ENCODE measurements at regions not wholly inside any gene's neighbourhood (a gene's known extent, or its start where the extent isn't known, plus 50 kb on each side); places are given as distances from the start of the nearest gene placed in this dataset.

GRCh38 chr1:194241215-194241614, 1054.8 kb upstream of the B3GALT2 start:
- DNase-seq (ENCODE audit: low spot score), result no peak

DNA sequence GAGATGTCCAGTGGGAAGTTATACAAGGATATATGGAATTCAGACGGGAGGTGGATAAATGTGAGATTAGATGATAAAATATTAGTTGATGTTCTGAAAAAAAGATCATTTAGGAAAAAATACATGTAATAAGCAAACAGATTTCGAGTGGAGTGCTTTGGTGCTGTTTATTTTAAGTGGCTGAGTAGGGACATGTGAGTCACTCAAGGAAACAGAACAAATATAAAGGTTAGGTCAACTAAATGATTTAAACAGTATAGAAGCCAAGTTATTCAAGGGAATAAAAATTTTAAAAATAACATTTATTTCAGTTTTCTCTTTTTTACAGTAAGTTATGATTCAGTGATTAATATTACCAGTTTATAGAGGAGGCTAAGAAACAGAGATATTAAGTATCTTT, 1046.7 kb upstream of the B3GALT2 start:
- no peak for DNase-seq (ENCODE audit: low spot score)

DNA sequence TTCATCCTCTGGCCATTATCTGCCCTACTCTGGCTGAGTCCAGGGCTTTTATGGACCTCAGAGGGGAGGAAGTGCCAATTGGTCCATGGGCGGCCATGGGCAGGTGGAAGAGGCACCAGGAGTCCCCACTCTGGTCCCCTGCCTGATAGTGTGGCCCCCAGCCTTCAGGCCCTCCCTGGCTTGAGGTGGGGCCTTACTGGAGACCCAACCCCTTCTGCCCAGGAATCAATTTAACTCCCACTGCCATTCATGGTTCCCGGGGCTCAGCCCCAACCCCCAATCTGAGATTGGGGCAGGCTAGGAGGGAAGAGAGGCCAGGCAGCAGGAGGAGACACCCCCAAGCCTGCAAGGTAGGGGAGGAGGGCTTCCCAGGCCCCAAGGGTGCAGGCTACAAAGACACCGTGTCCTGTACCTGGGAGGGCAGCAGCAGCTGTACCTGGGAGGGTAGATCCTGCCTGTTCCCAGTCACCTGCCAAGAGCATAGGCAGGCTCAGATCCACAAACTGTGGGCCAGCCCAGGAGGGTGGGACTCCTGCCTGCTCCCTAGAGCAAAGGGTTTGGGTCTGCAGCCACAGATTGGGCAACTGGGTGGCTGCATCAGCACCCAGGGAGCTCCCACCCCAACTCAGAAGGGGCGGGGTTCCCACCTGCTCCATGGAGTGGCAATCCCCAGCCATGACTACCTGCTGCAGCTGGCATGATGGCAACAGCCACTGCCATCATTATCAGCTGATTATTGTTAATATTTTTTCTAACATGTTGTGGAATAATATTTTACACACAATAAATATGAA, 1044.1 kb upstream of the B3GALT2 start:
- no peak for DNase-seq (ENCODE audit: low spot score)

- no peak for DNase-seq (ENCODE audit: low spot score)
Measured at GRCh38 chr1:194228427-194228826, 1042.0 kb upstream of the B3GALT2 start.

GRCh38 chr1:194227161-194227560, 1040.7 kb upstream of the B3GALT2 start:
- no peak for DNase-seq (ENCODE audit: low spot score)

DNA sequence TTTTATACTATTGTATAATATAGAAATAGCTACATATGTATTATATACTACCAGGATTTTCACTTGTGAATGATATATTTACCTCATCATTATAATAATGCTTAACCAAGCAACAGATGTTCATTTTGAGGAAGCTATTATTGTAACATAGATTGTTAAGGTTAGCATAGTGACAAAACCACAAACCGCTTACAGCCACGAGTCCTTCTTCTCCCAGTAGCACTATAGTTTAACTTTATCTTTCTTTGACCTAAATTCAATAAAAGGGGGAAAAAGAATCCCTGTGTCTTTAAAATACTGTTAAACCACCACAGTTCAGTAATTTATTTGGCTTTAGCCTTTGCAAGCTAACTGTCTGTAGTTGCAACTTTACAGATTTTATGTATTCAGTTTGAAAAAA, 1039.4 kb upstream of the B3GALT2 start:
- DNase-seq (ENCODE audit: low spot score), result no peak

DNA sequence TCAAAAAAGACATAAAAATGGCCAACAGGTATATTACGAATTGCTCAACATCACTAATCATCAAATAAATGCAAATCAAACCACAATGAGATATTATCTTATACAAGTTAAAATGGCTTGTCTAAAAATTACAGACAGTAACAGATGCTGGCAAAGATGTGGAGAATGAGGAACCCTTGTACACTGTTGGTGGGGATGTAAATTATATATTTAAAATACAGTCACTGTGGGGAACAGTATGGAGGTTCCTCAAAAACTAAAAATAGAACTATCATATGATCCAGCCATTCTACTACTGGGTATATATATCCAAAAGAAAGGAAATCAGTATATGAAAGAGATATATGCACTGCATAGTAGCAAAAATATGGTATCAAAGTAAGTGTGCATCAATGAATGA, 1037.2 kb upstream of the B3GALT2 start:
- no peak for DNase-seq (ENCODE audit: low spot score)

DNA sequence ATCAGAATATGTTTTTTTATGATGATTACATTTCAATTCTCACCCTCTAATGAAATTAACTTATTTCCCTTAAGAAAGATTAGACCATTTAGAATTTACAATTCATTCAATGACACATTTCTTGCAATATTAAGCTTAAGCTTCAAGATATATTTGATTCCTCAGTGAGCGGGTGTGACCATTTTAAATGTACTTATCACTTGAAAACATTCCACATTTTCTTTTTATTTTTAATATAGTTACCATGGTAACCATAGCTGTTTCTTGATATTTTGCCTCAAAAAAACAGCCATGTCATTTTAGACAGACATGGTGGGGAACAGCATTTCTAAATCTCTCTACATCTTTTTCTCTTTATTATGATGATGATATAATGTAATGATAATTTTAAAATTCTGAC, 1029.0 kb upstream of the B3GALT2 start:
- no peak for DNase-seq (ENCODE audit: low spot score)

GRCh38 chr1:194214735-194215134, 1028.3 kb upstream of the B3GALT2 start:
- no peak for DNase-seq (ENCODE audit: low spot score)

- no peak for DNase-seq (ENCODE audit: low spot score)
Measured at GRCh38 chr1:194209920-194210319, 1023.5 kb upstream of the B3GALT2 start.

- no peak for DNase-seq (ENCODE audit: low spot score)
Measured at GRCh38 chr1:194208674-194209073, 1022.3 kb upstream of the B3GALT2 start.

DNA sequence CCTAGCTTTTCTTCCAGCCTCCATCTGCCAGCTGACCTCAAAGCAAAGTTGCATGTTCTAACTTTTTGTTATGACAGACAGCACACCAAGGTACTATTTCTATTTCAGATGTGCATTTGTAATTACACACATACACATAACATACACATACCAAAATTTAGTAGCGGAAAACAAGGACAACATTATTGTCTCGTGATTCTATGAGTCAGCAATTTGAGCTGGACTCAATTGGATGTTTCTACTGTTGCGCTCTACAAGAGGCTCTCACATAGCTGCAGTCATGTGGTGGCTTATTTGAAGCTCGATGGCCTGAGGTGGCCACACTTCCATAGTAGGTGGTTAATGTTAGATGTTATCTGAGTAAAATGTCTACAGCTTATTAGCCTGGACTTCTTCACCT, 1010.1 kb upstream of the B3GALT2 start:
- no peak for DNase-seq (ENCODE audit: low spot score)

- DNase-seq (ENCODE audit: low spot score), result no peak
Measured at GRCh38 chr1:194194724-194195123, 1008.3 kb upstream of the B3GALT2 start.

GRCh38 chr1:194184974-194185373, 998.6 kb upstream of the B3GALT2 start:
- no peak for DNase-seq (ENCODE audit: low spot score)

- no peak for DNase-seq (ENCODE audit: low spot score)
Measured at GRCh38 chr1:194184425-194184824, 998.0 kb upstream of the B3GALT2 start.

DNA sequence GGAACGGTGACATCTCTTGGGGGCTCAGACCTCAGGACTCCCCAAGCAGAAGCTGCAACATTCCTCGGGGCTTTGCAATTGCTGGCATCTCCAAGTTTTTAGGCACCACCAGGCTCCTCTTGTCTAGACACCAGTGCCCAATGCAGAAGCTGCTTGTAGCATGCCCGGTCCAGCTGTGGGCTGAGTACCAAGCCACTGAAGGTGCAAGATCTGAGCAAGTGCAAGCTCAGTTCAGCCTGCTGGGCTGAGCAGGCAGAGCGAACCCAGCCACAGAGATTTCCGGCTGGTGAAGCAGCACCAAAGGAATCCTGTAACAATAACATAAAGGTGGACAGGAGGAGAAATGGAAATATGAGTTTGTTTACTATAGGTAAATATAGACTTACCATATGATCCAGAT, 995.4 kb upstream of the B3GALT2 start:
- DNase-seq (ENCODE audit: low spot score), result no peak

GRCh38 chr1:194176212-194176611, 989.8 kb upstream of the B3GALT2 start:
- DNase-seq (ENCODE audit: low spot score), result no peak

DNA sequence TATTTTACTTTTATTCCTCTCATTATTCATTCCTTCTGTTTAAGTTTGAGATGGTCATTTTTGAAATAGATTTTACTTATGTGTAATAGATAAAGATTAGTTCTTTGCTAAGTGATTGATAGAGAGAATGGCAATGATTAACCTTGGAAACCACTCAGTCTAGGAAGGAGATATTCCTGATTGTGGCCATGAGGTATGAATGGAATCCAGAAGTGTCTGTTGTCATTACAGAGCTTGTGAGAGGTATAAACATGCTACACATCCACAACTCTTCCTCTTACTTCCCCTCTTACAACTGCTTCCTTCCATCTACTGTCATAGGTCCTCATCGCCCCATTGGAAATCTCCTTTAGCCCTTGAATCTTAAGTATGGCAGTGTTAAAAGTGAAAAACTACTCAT, 988.8 kb upstream of the B3GALT2 start:
- DNase-seq (ENCODE audit: low spot score), result no peak

DNA sequence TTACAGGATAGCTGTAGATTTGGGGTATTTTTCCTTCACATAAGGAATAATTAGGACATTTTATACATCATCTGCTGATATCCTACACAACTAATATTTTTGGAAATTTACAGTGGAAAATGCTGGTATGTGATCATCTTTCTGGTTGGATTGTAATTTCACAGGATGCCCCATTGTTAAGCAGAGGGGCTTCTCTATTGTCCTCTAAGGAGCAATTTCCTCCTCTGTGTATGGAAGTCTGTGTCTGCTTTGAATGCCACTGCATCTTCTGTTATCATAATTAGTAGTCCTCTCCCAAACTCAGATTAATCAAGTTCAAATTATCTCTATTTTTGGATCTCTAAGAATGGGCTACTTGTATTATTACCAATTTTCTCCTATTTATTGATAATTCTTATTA, 988.1 kb upstream of the B3GALT2 start:
- DNase-seq (ENCODE audit: low spot score), result no peak

GRCh38 chr1:194171596-194171995, 985.2 kb upstream of the B3GALT2 start:
- DNase-seq (ENCODE audit: low spot score), result no peak

GRCh38 chr1:194167956-194168640, 981.7 kb upstream of the B3GALT2 start:
- DNase-seq (ENCODE audit: low spot score), result no peak

GRCh38 chr1:194164755-194165154, 978.3 kb upstream of the B3GALT2 start:
- DNase-seq (ENCODE audit: low spot score), result no peak

DNA sequence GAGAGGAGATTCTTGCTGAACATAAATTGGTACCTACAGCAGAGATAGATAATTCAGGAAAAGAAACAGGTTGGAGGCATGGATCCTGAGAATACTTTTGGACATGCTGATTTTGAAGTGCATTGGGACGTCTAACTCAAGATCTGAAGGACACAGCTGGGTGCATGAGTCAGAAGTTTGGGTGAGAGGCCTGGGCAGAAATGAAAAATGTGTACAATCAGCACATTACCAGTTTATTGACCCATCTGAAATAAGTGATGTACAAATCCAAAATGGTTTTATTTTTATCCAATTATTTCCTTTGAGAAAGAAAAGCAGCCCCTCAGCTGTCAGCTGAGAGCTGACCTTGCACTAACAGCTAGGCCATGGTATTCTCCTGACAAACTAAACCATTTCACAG, 975.2 kb upstream of the B3GALT2 start:
- DNase-seq (ENCODE audit: low spot score), result no peak

DNA sequence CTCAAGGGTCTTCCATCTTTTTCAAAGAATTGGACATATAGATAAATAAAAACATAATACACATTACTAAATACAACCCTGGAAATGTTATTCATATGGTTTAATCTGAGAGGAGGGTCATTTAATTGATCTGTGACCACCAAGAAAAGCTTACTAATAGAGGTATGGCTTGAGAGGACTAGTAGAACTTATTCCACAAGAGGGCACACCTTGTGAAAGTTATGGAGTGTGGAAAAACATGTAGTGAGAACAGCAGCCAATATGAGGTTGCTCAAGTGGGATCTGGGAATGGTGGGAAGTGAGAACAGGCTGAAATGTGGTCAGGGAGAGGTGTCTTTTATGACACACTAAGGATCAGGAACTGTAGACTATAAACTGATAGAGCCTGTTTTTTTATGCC, 973.5 kb upstream of the B3GALT2 start:
- DNase-seq (ENCODE audit: low spot score), result no peak
